Suprapubic skin (tissue), 4 donors: ENCODE measurements at regions not wholly inside any gene's neighbourhood (a gene's known extent, or its start where the extent isn't known, plus 50 kb on each side); places are given as distances from the start of the nearest gene placed in this dataset.
"Not testable (repeated sequence)": the region's sequence is repeated elsewhere in the genome, so short reads cannot be mapped to it uniquely, and the experiment has no call there.

ENCODE experiments used
- EP300 ChIP-seq: sonication (generic); formaldehyde crosslinking; IDR thresholded peaks from one replicate; pipeline ENCODE4 v1.6.1; 2017; ENCODE audit warnings: antibody characterized with exemption
- POLR2A ChIP-seq, 2 donors: fragments of 450-650 bp; IDR thresholded peaks; one replicate each; pipeline ENCODE4 v1.6.1; 2017; ENCODE audit warnings: antibody characterized with exemption in 2 of 2, mild to moderate bottlenecking in 2 of 2, moderate library complexity in 2 of 2
- POLR2AphosphoS5 ChIP-seq, 3 donors: sonication (generic); formaldehyde crosslinking; IDR thresholded peaks; one replicate each; pipeline ENCODE4 v1.6.1; 2017; ENCODE audit warnings: antibody characterized with exemption in 3 of 3
- TF ChIP-seq, protein P1 (sequence below), 2 donors: fragments of 200-600 bp in 1 of 2; fragments of 450-650 bp in 1 of 2; sonication (generic) in 1 of 2; IDR thresholded peaks; one replicate each; pipeline ENCODE4 v1.5.1; 2016 to 2019; ENCODE audit warnings: antibody characterized with exemption in 2 of 2, mild to moderate bottlenecking in 1 of 2, moderate library complexity in 1 of 2

DNA sequence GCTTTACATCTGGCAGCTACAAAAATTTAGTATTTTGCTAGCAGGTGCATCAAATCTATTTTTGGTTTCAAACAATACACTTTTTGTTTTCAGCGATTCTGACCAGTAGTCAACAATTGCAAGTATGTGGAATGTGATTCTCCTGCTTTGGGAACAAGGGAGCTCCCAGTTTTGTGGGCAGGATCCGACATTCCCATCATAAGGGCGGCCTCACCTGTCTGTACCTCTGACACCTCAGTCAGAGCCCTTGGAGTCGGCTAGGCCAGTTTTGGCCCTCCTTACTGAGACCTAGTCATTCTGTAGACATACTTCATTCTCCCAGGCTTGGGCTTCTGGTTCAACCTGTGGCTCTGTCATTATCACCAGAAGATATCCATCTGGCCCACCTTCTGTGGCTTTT, 269.0 kb upstream of the PLGLB2 start:
- TF ChIP-seq POLR2A (IDR thresholded peaks at IDR 0.05); POLR2AphosphoS5 (IDR thresholded peaks at IDR 0.05); EP300: not testable (repeated sequence)
- TF ChIP-seq, protein P1, sequence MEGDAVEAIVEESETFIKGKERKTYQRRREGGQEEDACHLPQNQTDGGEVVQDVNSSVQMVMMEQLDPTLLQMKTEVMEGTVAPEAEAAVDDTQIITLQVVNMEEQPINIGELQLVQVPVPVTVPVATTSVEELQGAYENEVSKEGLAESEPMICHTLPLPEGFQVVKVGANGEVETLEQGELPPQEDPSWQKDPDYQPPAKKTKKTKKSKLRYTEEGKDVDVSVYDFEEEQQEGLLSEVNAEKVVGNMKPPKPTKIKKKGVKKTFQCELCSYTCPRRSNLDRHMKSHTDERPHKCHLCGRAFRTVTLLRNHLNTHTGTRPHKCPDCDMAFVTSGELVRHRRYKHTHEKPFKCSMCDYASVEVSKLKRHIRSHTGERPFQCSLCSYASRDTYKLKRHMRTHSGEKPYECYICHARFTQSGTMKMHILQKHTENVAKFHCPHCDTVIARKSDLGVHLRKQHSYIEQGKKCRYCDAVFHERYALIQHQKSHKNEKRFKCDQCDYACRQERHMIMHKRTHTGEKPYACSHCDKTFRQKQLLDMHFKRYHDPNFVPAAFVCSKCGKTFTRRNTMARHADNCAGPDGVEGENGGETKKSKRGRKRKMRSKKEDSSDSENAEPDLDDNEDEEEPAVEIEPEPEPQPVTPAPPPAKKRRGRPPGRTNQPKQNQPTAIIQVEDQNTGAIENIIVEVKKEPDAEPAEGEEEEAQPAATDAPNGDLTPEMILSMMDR (IDR thresholded peaks at IDR 0.05), result not testable (repeated sequence)
